HL-60 (cell line): ENCODE measurements at regions not wholly inside any gene's neighbourhood (a gene's known extent, or its start where the extent isn't known, plus 50 kb on each side); places are given as distances from the start of the nearest gene placed in this dataset.

Source experiments
- POLR2AphosphoS5 ChIP-seq: IDR thresholded peaks from 2 replicates; pipeline ENCODE4 v1.6.1; 2012; ENCODE audit warnings: low read depth
- TF ChIP-seq, protein P1 (sequence below): IDR thresholded peaks from one replicate; pipeline ENCODE4 v1.5.1; 2011; ENCODE audit warnings: low read length, control low read depth, inconsistent platforms; ENCODE audit not compliant: insufficient read depth

DNA sequence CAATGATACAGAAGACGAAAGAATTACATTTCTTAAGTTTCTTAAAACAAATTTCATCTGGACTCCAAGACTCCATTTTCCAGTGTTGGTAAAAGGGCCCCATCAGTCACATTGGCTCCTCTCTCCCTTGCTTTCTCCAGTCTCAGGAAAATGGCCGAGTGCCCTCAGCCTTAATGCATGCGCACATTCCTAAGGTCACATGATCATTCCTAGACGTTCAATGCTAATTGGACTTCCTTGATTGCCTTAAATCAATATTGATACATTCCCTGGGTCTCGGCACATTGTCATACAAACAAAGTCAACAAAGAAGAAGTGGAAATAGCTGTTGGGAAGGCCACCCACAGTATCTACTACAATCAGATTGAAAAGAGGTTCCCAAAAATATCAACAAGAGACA is 413.6 kb upstream of the GRAMD2B start:
- TF ChIP-seq, protein P1, sequence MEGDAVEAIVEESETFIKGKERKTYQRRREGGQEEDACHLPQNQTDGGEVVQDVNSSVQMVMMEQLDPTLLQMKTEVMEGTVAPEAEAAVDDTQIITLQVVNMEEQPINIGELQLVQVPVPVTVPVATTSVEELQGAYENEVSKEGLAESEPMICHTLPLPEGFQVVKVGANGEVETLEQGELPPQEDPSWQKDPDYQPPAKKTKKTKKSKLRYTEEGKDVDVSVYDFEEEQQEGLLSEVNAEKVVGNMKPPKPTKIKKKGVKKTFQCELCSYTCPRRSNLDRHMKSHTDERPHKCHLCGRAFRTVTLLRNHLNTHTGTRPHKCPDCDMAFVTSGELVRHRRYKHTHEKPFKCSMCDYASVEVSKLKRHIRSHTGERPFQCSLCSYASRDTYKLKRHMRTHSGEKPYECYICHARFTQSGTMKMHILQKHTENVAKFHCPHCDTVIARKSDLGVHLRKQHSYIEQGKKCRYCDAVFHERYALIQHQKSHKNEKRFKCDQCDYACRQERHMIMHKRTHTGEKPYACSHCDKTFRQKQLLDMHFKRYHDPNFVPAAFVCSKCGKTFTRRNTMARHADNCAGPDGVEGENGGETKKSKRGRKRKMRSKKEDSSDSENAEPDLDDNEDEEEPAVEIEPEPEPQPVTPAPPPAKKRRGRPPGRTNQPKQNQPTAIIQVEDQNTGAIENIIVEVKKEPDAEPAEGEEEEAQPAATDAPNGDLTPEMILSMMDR = no peak
- TF ChIP-seq POLR2AphosphoS5 = no peak
